Hematopoietic multipotent progenitor cell treated with erythropoietin and hydrocortisone succinate and interleukin-3 and kit ligand, for 15 days (in vitro differentiated cells): ENCODE measurements at regions not wholly inside any gene's neighbourhood (a gene's known extent, or its start where the extent isn't known, plus 50 kb on each side); places are given as distances from the start of the nearest gene placed in this dataset.
"Not testable (repeated sequence)": the region's sequence is repeated elsewhere in the genome, so short reads cannot be mapped to it uniquely, and the experiment has no call there.

Experiments
- DNase-seq: peaks from one replicate; pipeline ENCODE4 v3.0.0-alpha.2; 2015; ENCODE audit warnings: low spot score

GRCh38 chr6:140264431-140264830 lies 890.0 kb upstream of the CITED2 start:
- no peak for DNase-seq

- DNase-seq, result not testable (repeated sequence)
These were observed 883.9 kb upstream of the CITED2 start for GRCh38 chr6:140258302-140258701.

GRCh38 chr6:140256248-140256647 lies 881.8 kb upstream of the CITED2 start:
- DNase-seq, result no peak

GRCh38 chr6:140253096-140253495 lies 878.6 kb upstream of the CITED2 start:
- DNase-seq, result no peak

- DNase-seq, result no peak
These were observed 877.7 kb upstream of the CITED2 start for GRCh38 chr6:140252099-140252498.

- no peak for DNase-seq
These were observed 871.0 kb upstream of the CITED2 start for GRCh38 chr6:140245296-140246040.

GRCh38 chr6:140237251-140237650 lies 862.8 kb upstream of the CITED2 start:
- DNase-seq, result no peak

GRCh38 chr6:140236732-140237131 lies 862.3 kb upstream of the CITED2 start:
- DNase-seq, result no peak

GRCh38 chr6:140230282-140230681 lies 855.8 kb upstream of the CITED2 start:
- no peak for DNase-seq

GRCh38 chr6:140228491-140228890 lies 854.0 kb upstream of the CITED2 start:
- DNase-seq, result no peak

GRCh38 chr6:140226637-140227036 lies 852.2 kb upstream of the CITED2 start:
- no peak for DNase-seq

- no peak for DNase-seq
These were observed 851.4 kb upstream of the CITED2 start for GRCh38 chr6:140225701-140226436.

GRCh38 chr6:140217283-140217682 lies 842.8 kb upstream of the CITED2 start:
- no peak for DNase-seq

- DNase-seq, result no peak
These were observed 835.3 kb upstream of the CITED2 start for GRCh38 chr6:140209775-140210174.

GRCh38 chr6:140208286-140208685 lies 833.8 kb upstream of the CITED2 start:
- DNase-seq, result no peak

- DNase-seq, result no peak
These were observed 831.5 kb upstream of the CITED2 start for GRCh38 chr6:140205795-140206593.

- DNase-seq, result no peak
These were observed 829.7 kb upstream of the CITED2 start for GRCh38 chr6:140204154-140204553.

- DNase-seq, result no peak
These were observed 829.3 kb upstream of the CITED2 start for GRCh38 chr6:140203661-140204147.

GRCh38 chr6:140202964-140203515 lies 828.6 kb upstream of the CITED2 start:
- DNase-seq, result no peak

- no peak for DNase-seq
These were observed 827.5 kb upstream of the CITED2 start for GRCh38 chr6:140201787-140202458.

GRCh38 chr6:140193269-140193668 lies 818.8 kb upstream of the CITED2 start:
- DNase-seq, result no peak

GRCh38 chr6:140192018-140192417 lies 817.6 kb upstream of the CITED2 start:
- no peak for DNase-seq
